ENCODE measurements at regions not wholly inside any gene's neighbourhood (a gene's known extent, or its start where the extent isn't known, plus 50 kb on each side); places are given as distances from the start of the nearest gene placed in this dataset.

- DNase-seq: no peak
These were observed 162.3 kb upstream of the CAMK1G start for GRCh38 chr1:209421186-209421585.

DNA sequence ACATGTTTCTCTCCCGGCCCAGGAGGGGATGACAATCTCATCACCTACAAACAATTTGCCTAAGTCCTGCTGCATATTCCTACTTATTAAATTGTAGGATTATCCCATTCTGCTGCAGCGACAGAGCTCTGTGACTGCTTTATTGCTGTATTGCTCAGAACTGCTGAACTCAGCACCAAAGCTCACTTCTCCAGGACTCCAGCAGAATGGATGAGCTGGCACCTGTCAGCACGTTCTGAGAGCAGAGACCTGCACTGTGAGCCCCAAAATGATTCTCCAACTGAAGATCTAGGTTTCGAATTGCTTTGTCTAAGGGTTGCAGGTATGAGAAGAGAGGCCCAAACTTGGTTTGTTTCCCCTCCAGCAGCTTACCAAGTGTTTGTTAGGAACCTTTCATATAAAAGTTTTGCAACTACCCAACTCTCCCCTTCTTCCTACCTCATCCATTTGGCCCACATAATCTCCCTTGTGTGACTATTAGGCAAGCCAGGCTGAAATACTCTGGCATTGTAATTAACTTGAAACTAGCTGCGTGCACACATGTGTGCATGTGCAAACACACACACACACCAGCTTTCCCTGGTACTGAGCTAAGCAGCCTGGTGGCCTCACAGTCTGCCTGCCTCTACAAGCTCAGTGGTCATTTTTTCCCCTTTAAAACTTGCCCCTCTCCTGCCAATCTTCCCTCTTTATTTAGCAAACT lies 161.4 kb upstream of the CAMK1G start:
- DNase-seq: no peak

GRCh38 chr1:209425959-209426358 lies 157.6 kb upstream of the CAMK1G start:
- DNase-seq: no peak

DNA sequence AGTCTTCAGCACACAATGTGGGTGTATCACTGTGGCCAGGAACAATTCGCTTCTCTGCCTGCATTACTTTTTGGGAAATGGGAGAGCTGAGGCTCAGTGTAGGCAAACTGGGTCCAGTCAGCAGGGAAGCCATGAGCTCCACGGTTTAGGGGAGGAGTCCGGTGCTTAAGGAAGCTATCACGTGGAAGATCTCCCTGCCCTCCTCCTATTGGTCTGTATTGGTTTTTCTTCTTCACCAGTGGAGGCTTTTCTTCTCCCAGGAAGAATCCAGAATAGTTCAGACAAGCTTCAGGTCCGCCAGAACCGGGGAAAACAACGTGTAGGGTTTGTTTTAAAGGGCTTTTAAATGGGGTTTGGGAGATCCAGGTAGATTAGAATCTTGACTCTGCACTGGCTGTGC lies 156.2 kb upstream of the CAMK1G start:
- DNase-seq: no peak

- DNase-seq: no peak
These were observed 155.7 kb upstream of the CAMK1G start for GRCh38 chr1:209427811-209428210.

- no peak for DNase-seq
These were observed 155.1 kb upstream of the CAMK1G start for GRCh38 chr1:209428241-209428921.

GRCh38 chr1:209429611-209430010 lies 153.9 kb upstream of the CAMK1G start:
- no peak for DNase-seq

DNA sequence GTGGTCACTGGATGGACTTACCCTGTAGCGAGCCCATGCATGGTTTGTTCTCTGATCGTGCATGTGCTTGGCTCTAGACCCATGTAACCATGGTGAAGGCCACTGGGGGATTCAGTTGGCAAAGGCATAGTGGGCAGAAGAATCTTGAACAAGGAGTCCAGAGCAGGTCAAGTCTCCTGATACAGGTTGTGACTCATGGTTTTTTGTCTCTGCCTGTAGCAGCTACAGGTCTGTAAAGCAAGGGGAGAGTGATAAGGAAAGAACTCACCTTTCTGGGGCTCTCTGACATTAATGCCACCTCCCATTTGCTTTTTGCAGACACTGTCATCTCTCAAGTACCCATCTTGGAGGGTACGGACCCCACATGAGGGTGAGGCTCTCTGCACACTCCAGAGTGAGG lies 153.4 kb upstream of the CAMK1G start:
- no peak for DNase-seq

- DNase-seq: no peak
These were observed 152.7 kb upstream of the CAMK1G start for GRCh38 chr1:209430821-209431259.

DNA sequence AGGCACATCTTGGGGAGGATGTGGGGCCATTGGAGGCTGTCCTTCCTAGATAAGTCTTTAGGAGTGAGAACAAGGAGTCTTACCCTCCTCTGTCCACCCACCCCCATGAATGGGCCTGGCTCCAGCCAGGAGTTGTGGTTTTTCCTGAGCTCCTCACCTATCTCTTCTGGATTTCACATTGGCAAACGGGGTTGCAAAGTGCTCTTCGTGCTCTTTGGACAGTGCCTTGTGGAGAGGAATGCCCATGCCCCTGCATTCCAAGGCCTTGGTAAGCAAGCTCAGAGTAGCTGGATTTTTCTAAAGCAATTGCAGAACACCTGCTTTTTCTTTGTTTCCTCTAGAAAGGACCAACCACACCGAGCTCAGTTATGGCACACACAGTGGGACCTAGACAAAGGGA lies 152.1 kb upstream of the CAMK1G start:
- no peak for DNase-seq

GRCh38 chr1:209431813-209432442 lies 151.6 kb upstream of the CAMK1G start:
- DNase-seq: no peak

DNA sequence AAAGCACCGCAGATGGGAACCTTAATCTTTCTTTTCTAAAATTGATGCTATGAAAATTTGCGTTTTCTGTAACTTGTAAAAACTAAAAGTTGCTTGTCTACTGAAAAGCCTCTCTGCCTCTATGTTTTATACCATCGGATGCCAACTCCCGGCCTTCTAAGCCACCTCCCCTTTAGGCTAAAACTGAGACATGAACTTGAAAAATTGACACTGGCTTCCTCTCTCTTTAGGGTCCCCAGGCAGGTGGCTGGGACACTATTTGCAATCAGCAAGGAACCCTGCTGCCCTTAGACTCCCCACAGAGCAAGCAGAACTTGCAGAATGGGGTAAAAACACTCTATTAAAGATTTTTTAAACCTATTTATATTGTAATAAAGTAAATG lies 151.1 kb upstream of the CAMK1G start:
- DNase-seq: no peak

DNA sequence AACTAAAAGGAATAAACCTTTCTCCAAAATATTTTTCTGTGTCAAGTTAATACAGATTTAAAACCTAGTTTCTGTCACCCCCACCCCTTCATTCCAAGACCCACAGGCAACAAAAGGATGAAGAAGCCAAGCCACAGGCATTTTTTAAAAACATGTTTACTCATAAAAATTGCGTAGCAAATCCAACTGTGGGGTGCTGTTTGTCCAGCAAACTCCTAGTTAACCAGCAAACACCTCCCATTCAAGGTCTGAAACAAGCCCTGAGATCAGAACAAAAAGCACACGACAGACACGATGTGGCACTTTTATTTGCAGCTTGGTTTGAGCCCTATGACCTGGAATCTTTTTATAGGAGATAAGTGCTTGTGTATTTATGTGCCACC lies 149.9 kb upstream of the CAMK1G start:
- DNase-seq: no peak

DNA sequence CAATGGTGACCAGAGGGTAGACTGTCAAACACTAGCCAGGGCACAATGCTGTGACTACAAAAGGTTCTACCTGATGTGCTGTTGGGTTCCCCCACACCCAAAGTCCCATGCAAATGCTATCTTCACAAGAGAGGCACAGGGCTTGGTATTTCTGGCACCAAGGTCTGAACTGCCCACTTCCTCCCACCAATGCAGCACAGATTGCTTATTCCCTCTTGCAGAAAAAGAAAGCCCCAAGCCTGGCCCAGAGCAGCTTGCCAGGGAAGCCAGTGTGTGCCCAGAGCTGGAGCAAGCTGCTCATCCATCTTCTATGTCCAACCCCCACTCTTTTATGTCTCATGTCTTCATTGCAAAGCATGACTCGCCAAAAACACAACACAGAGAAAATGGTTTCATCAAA lies 149.4 kb upstream of the CAMK1G start:
- no peak for DNase-seq

GRCh38 chr1:209434631-209435217 lies 148.8 kb upstream of the CAMK1G start:
- DNase-seq: no peak

DNA sequence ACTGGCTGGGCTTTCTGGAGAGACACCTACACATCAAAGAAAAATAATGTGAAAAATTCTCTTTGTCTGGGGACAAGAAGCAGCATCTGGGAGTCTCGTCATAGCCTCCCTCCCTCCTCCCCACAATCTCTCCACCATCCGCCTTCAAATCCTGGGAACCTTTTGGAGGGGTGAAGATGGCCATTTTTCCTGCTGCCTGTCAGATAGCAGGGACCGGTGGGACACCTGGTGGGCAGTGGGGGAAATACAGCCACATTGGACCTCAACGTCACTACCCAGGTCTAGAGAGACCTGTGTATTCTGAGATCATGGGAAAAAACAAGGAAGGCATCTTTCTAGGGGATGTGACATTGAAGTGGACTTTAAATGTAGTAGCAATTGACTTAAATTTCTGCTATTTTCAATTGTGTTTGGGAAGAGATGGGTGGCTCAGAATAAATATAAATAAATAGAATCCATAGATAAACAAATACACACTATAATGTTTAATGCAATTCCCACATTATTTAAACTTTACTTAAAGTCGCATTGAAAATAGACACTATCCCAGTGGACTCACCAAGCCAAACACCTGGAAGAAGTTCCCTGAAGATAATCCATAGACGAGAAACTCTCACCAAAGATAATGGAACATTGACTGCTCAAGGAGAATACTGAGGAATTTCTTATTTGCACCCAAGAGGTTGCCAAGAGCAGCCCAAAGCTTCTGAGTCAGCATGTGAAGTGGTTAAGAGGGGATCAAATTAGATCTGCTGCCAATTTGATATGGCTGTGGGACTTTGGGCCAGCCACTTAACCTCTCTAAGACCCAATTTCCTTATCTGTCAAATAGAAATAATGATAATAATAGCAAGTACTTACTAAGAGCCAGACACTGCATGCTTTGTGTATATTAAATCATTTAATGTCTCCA lies 147.6 kb upstream of the CAMK1G start:
- DNase-seq: no peak

DNA sequence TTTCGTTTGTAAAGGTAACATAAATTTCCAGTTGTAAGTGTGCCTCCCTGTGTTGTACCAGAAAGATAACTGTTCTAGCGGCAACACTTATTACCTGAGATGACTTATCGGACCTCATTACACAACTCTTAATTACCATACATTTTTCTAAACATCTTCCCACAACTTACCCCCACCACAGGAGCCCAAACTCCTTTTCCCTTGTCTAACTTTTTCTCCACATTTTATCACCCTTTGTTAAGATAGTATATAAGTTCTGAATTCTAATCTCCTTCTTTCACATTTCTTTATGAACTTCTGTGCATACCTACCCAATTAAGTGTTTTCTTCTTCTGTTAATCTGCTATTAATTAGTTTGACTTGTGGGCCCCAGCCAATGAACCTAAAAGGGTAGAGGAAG lies 143.7 kb upstream of the CAMK1G start:
- DNase-seq: no peak

DNA sequence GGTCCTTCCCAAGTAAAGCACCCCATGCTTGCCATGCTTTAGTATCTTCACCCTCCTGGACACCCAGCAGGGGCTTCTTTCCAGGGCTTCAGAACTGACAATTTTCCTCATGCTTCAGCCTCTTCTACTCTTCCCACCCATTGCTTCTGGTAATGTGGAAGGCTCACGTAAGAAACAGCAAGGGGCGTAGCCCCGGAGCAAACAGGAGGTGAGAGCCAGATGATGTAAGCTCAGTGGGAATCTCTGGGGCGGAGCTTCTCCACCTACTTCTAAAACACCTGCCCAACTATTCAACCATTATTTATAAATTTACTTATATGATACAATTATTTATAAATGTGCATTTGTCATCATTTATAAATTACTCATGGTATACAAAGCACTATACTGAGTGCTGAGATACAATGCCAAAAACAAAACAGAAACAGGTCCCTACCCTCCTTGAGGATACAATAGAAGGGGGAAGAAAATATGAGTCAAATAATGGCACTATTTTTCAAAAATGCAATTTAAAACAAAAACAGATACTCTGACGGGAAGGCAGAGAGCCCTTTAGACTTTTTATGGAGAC lies 140.1 kb upstream of the CAMK1G start:
- DNase-seq: no peak

- DNase-seq: no peak
These were observed 139.4 kb upstream of the CAMK1G start for GRCh38 chr1:209443975-209444651.

GRCh38 chr1:209444961-209445360 lies 138.6 kb upstream of the CAMK1G start:
- no peak for DNase-seq

DNA sequence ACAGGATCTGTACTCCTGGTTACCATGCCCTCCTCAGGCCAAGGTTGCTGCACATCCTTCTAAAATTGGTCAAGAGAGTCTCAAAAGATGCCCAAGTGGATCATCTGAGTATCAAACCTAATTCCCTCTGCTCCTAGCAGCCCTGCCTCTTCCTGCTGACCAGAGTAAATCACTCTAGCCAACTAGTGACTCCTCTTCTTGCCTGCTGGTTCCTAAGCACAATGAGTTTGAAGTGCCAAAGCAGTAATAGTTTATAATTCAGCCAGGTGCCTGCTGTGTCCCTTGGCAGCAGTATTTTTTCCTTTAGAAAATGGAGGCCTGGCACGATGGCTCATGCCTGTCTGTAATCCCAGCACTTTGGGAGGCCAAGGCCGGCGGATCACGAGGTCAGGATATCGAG lies 137.9 kb upstream of the CAMK1G start:
- DNase-seq: no peak

DNA sequence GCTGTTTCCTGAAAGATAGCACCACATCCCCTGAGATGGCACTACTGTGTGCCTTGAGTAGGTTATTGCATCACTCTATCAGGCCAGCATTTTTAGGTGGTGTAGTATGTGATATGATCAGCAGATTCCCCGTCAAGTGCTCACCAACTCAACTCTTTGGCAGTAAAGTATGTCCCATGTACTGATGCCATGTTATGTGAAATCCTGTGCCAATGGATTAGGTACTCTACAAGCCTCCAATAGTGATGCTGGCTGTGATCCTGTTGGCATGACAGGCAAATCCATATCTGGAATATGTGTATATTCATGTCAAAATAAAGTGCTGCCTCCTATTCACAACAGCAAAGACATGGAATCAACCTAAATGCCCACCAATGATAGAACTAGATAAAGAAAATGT lies 137.2 kb upstream of the CAMK1G start:
- DNase-seq: no peak

Data from effector CD4-positive, alpha-beta T cell (primary cell).